ENCODE measurements at regions not wholly inside any gene's neighbourhood (a gene's known extent, or its start where the extent isn't known, plus 50 kb on each side); places are given as distances from the start of the nearest gene placed in this dataset.

GRCh38 chr6:122020588-122021264, 378.7 kb upstream of the HSF2 start:
- no peak overlapping the region for H3K27ac Mint-ChIP-seq
- no peaks in the 10 kb centered on the region for H3K27me3 Mint-ChIP-seq (ENCODE audit: low read depth, poor library complexity)
- no peaks in the 10 kb centered on the region for H3K9me3 Mint-ChIP-seq
- DNase-seq = no peak
- H3K36me3 Mint-ChIP-seq (ENCODE audit: low read depth) = no peaks in the 10 kb centered on the region
- H3K4me3 Mint-ChIP-seq = no peak overlapping the region
- peaks cover 4% of the 10 kb centered on the region for H3K4me1 Mint-ChIP-seq
- TF ChIP-seq CTCF (IDR thresholded peaks at IDR 0.05) = no peak

- no peak for DNase-seq
- Mint-ChIP-seq H3K27ac (no peak overlapping the region), H3K9me3 (no peaks in the 10 kb centered on the region), H3K4me3 (no peak overlapping the region), H3K27me3 (ENCODE audit: low read depth, poor library complexity) (no peaks in the 10 kb centered on the region), H3K4me1 (peaks cover 4% of the 10 kb centered on the region), H3K36me3 (ENCODE audit: low read depth) (no peaks in the 10 kb centered on the region)
- TF ChIP-seq CTCF (IDR thresholded peaks at IDR 0.05) = no peak
These were observed 374.3 kb upstream of the HSF2 start for GRCh38 chr6:122025104-122025503.

- no peak for DNase-seq
- no peak overlapping the region for H3K4me3 Mint-ChIP-seq
- no peaks in the 10 kb centered on the region for H3K27me3 Mint-ChIP-seq (ENCODE audit: low read depth, poor library complexity)
- H3K27ac Mint-ChIP-seq = no peak overlapping the region
- H3K36me3 Mint-ChIP-seq (ENCODE audit: low read depth) = no peaks in the 10 kb centered on the region
- H3K4me1 Mint-ChIP-seq = no peaks in the 10 kb centered on the region
- H3K9me3 Mint-ChIP-seq = no peaks in the 10 kb centered on the region
- no peak for TF ChIP-seq CTCF (IDR thresholded peaks at IDR 0.05)
These were observed 372.7 kb upstream of the HSF2 start for GRCh38 chr6:122026582-122027369.

GRCh38 chr6:122028933-122029522, 370.4 kb upstream of the HSF2 start:
- H3K4me3 Mint-ChIP-seq = no peak overlapping the region
- no peak for DNase-seq
- peaks cover 9% of the 10 kb centered on the region for H3K4me1 Mint-ChIP-seq
- no peak overlapping the region for H3K27ac Mint-ChIP-seq
- no peak for TF ChIP-seq CTCF (IDR thresholded peaks at IDR 0.05)
- no peaks in the 10 kb centered on the region for H3K27me3 Mint-ChIP-seq (ENCODE audit: low read depth, poor library complexity)
- H3K36me3 Mint-ChIP-seq (ENCODE audit: low read depth) = no peaks in the 10 kb centered on the region
- no peaks in the 10 kb centered on the region for H3K9me3 Mint-ChIP-seq

GRCh38 chr6:122033564-122034181, 365.8 kb upstream of the HSF2 start:
- peak; percentile 11 for DNase-seq
- H3K27me3 Mint-ChIP-seq (ENCODE audit: low read depth, poor library complexity) = no peaks in the 10 kb centered on the region
- H3K9me3 Mint-ChIP-seq = no peaks in the 10 kb centered on the region
- no peak overlapping the region for H3K4me3 Mint-ChIP-seq
- H3K4me1 Mint-ChIP-seq = peaks cover 9% of the 10 kb centered on the region
- no peak overlapping the region for H3K27ac Mint-ChIP-seq
- peak; percentile 69 for TF ChIP-seq CTCF (IDR thresholded peaks at IDR 0.05)
- H3K36me3 Mint-ChIP-seq (ENCODE audit: low read depth) = no peaks in the 10 kb centered on the region

Data from nephron progenitor cell (in vitro differentiated cells).